ENCODE measurements at regions not wholly inside any gene's neighbourhood (a gene's known extent, or its start where the extent isn't known, plus 50 kb on each side); places are given as distances from the start of the nearest gene placed in this dataset.

GRCh38 chr3:6125520-6125919 lies 735.4 kb upstream of the GRM7 start:
- DNase-seq = no peak

GRCh38 chr3:6132684-6133432 lies 728.1 kb upstream of the GRM7 start:
- DNase-seq = no peak

GRCh38 chr3:6142707-6143106 lies 718.2 kb upstream of the GRM7 start:
- no peak for DNase-seq

GRCh38 chr3:6147883-6148282 lies 713.0 kb upstream of the GRM7 start:
- no peak for DNase-seq

GRCh38 chr3:6155650-6156338 lies 705.1 kb upstream of the GRM7 start:
- DNase-seq = no peak

- no peak for DNase-seq
Observed at GRCh38 chr3:6165951-6166350, 695.0 kb upstream of the GRM7 start.

GRCh38 chr3:6168256-6168655 lies 692.7 kb upstream of the GRM7 start:
- DNase-seq = no peak

GRCh38 chr3:6172871-6173642 lies 687.9 kb upstream of the GRM7 start:
- DNase-seq = no peak

- no peak for DNase-seq
Observed at GRCh38 chr3:6177417-6177816, 683.5 kb upstream of the GRM7 start.

GRCh38 chr3:6179761-6180160 lies 681.2 kb upstream of the GRM7 start:
- DNase-seq = no peak

- DNase-seq = no peak
Observed at GRCh38 chr3:6180171-6180570, 680.7 kb upstream of the GRM7 start.

- DNase-seq = no peak
Observed at GRCh38 chr3:6182476-6182875, 678.4 kb upstream of the GRM7 start.

GRCh38 chr3:6182909-6183308 lies 678.0 kb upstream of the GRM7 start:
- DNase-seq = no peak

GRCh38 chr3:6189384-6189783 lies 671.5 kb upstream of the GRM7 start:
- DNase-seq = no peak

GRCh38 chr3:6204891-6205290 lies 656.0 kb upstream of the GRM7 start:
- DNase-seq = no peak

GRCh38 chr3:6216135-6217026 lies 644.5 kb upstream of the GRM7 start:
- no peak for DNase-seq

- no peak for DNase-seq
Observed at GRCh38 chr3:6220447-6220846, 640.5 kb upstream of the GRM7 start.

- DNase-seq = no peak
Observed at GRCh38 chr3:6222069-6222468, 638.8 kb upstream of the GRM7 start.

GRCh38 chr3:6223572-6223971 lies 637.3 kb upstream of the GRM7 start:
- no peak for DNase-seq

GRCh38 chr3:6228958-6229683 lies 631.8 kb upstream of the GRM7 start:
- DNase-seq = no peak

GRCh38 chr3:6229778-6230410 lies 631.0 kb upstream of the GRM7 start:
- no peak for DNase-seq

GRCh38 chr3:6242104-6242503 lies 618.8 kb upstream of the GRM7 start:
- no peak for DNase-seq
